ENCODE measurements at regions not wholly inside any gene's neighbourhood (a gene's known extent, or its start where the extent isn't known, plus 50 kb on each side); places are given as distances from the start of the nearest gene placed in this dataset.

- TF ChIP-seq TAF1 (IDR thresholded peaks at IDR 0.05; ENCODE audit: borderline replicate concordance, low read depth, low read length) (no peak), POLR2A (IDR thresholded peaks at IDR 0.05; ENCODE audit: low read depth, low read length) (no peak), POLR2AphosphoS5 (IDR thresholded peaks at IDR 0.05; ENCODE audit: low read depth, low read length) (no peak)
- DNase-seq (ENCODE audit: insufficient read length) (no peak), FAIRE-seq (no peak)
Observed at GRCh38 chr7:13524076-13524475, 465.4 kb downstream of the ETV1 start.

GRCh38 chr7:13532028-13532753, 457.3 kb downstream of the ETV1 start:
- no peak for DNase-seq (ENCODE audit: insufficient read length)
- TF ChIP-seq POLR2A (IDR thresholded peaks at IDR 0.05; ENCODE audit: low read depth, low read length) (no peak), TAF1 (IDR thresholded peaks at IDR 0.05; ENCODE audit: borderline replicate concordance, low read depth, low read length) (no peak), POLR2AphosphoS5 (IDR thresholded peaks at IDR 0.05; ENCODE audit: low read depth, low read length) (no peak)
- FAIRE-seq = no peak

- no peak for TF ChIP-seq TAF1 (IDR thresholded peaks at IDR 0.05; ENCODE audit: borderline replicate concordance, low read depth, low read length)
- no peak for TF ChIP-seq POLR2A (IDR thresholded peaks at IDR 0.05; ENCODE audit: low read depth, low read length)
- no peak for TF ChIP-seq POLR2AphosphoS5 (IDR thresholded peaks at IDR 0.05; ENCODE audit: low read depth, low read length)
- FAIRE-seq (no peak), DNase-seq (ENCODE audit: insufficient read length) (no peak)
Observed at GRCh38 chr7:13538669-13539068, 450.8 kb downstream of the ETV1 start.

- no peak for FAIRE-seq
- TF ChIP-seq TAF1 (IDR thresholded peaks at IDR 0.05; ENCODE audit: borderline replicate concordance, low read depth, low read length) (no peak), POLR2AphosphoS5 (IDR thresholded peaks at IDR 0.05; ENCODE audit: low read depth, low read length) (no peak), POLR2A (IDR thresholded peaks at IDR 0.05; ENCODE audit: low read depth, low read length) (no peak)
- no peak for DNase-seq (ENCODE audit: insufficient read length)
Observed at GRCh38 chr7:13540429-13540828, 449.0 kb downstream of the ETV1 start.

GRCh38 chr7:13541326-13541725, 448.1 kb downstream of the ETV1 start:
- DNase-seq (ENCODE audit: insufficient read length) (no peak), FAIRE-seq (no peak)
- TF ChIP-seq TAF1 (IDR thresholded peaks at IDR 0.05; ENCODE audit: borderline replicate concordance, low read depth, low read length) (no peak), POLR2AphosphoS5 (IDR thresholded peaks at IDR 0.05; ENCODE audit: low read depth, low read length) (no peak)

GRCh38 chr7:13542451-13542850, 447.0 kb downstream of the ETV1 start:
- TF ChIP-seq POLR2AphosphoS5 (IDR thresholded peaks at IDR 0.05; ENCODE audit: low read depth, low read length) (no peak), POLR2A (IDR thresholded peaks at IDR 0.05; ENCODE audit: low read depth, low read length) (no peak), TAF1 (IDR thresholded peaks at IDR 0.05; ENCODE audit: borderline replicate concordance, low read depth, low read length) (no peak)
- FAIRE-seq = no peak
- DNase-seq (ENCODE audit: insufficient read length) = no peak

GRCh38 chr7:13551503-13551902, 438.0 kb downstream of the ETV1 start:
- TF ChIP-seq POLR2AphosphoS5 (IDR thresholded peaks at IDR 0.05; ENCODE audit: low read depth, low read length) = no peak
- no peak for TF ChIP-seq TAF1 (IDR thresholded peaks at IDR 0.05; ENCODE audit: borderline replicate concordance, low read depth, low read length)
- no peak for TF ChIP-seq POLR2A (IDR thresholded peaks at IDR 0.05; ENCODE audit: low read depth, low read length)
- FAIRE-seq (no peak), DNase-seq (ENCODE audit: insufficient read length) (no peak)

- TF ChIP-seq POLR2AphosphoS5 (IDR thresholded peaks at IDR 0.05; ENCODE audit: low read depth, low read length) = no peak
- no peak for TF ChIP-seq POLR2A (IDR thresholded peaks at IDR 0.05; ENCODE audit: low read depth, low read length)
- TF ChIP-seq TAF1 (IDR thresholded peaks at IDR 0.05; ENCODE audit: borderline replicate concordance, low read depth, low read length) = no peak
- DNase-seq (ENCODE audit: insufficient read length) (no peak), FAIRE-seq (no peak)
Observed at GRCh38 chr7:13560441-13560840, 429.0 kb downstream of the ETV1 start.

GRCh38 chr7:13563257-13563656, 426.2 kb downstream of the ETV1 start:
- FAIRE-seq = no peak
- DNase-seq (ENCODE audit: insufficient read length) = no peak
- TF ChIP-seq POLR2A (IDR thresholded peaks at IDR 0.05; ENCODE audit: low read depth, low read length) (no peak), POLR2AphosphoS5 (IDR thresholded peaks at IDR 0.05; ENCODE audit: low read depth, low read length) (no peak), TAF1 (IDR thresholded peaks at IDR 0.05; ENCODE audit: borderline replicate concordance, low read depth, low read length) (no peak)

GRCh38 chr7:13563680-13564079, 425.8 kb downstream of the ETV1 start:
- FAIRE-seq (no peak), DNase-seq (ENCODE audit: insufficient read length) (no peak)
- TF ChIP-seq TAF1 (IDR thresholded peaks at IDR 0.05; ENCODE audit: borderline replicate concordance, low read depth, low read length) (no peak), POLR2AphosphoS5 (IDR thresholded peaks at IDR 0.05; ENCODE audit: low read depth, low read length) (no peak), POLR2A (IDR thresholded peaks at IDR 0.05; ENCODE audit: low read depth, low read length) (no peak)

- TF ChIP-seq TAF1 (IDR thresholded peaks at IDR 0.05; ENCODE audit: borderline replicate concordance, low read depth, low read length) (no peak), POLR2AphosphoS5 (IDR thresholded peaks at IDR 0.05; ENCODE audit: low read depth, low read length) (no peak), POLR2A (IDR thresholded peaks at IDR 0.05; ENCODE audit: low read depth, low read length) (no peak)
- FAIRE-seq = no peak
- no peak for DNase-seq (ENCODE audit: insufficient read length)
Observed at GRCh38 chr7:13577566-13578145, 411.8 kb downstream of the ETV1 start.

GRCh38 chr7:13578294-13578693, 411.2 kb downstream of the ETV1 start:
- FAIRE-seq (no peak), DNase-seq (ENCODE audit: insufficient read length) (no peak)
- TF ChIP-seq TAF1 (IDR thresholded peaks at IDR 0.05; ENCODE audit: borderline replicate concordance, low read depth, low read length) (no peak), POLR2A (IDR thresholded peaks at IDR 0.05; ENCODE audit: low read depth, low read length) (no peak), POLR2AphosphoS5 (IDR thresholded peaks at IDR 0.05; ENCODE audit: low read depth, low read length) (no peak)

All from GM12892 (cell line).